ENCODE measurements at regions not wholly inside any gene's neighbourhood (a gene's known extent, or its start where the extent isn't known, plus 50 kb on each side); places are given as distances from the start of the nearest gene placed in this dataset.

- TF ChIP-seq CTCF (optimal IDR thresholded peaks at IDR 0.05 in 1 of 3, IDR thresholded peaks at IDR 0.05 in 1 of 3, conservative IDR thresholded peaks at IDR 0.05 in 1 of 3; ENCODE audit: extremely low read depth in 1 of 3, insufficient read depth in 2 of 3, low read length in 3 of 3) (no peak), EZH2 (IDR thresholded peaks at IDR 0.05; ENCODE audit: low read length) (no peak)
These were observed 113.7 kb upstream of the PARD3B start for GRCh38 chr2:204431529-204431928.

Data from keratinocyte (primary cell).